Nephron progenitor cell (in vitro differentiated cells): ENCODE measurements at regions not wholly inside any gene's neighbourhood (a gene's known extent, or its start where the extent isn't known, plus 50 kb on each side); places are given as distances from the start of the nearest gene placed in this dataset.
"Not testable (repeated sequence)": the region's sequence is repeated elsewhere in the genome, so short reads cannot be mapped to it uniquely, and the experiment has no call there.

Experiments
- DNase-seq: peaks from one replicate; pipeline ENCODE4 v3.0.0; 2021
- H3K27ac Mint-ChIP-seq: 2 replicates; pipeline ENCODE4 v1.8.0; 2021; ENCODE audit warnings: mild to moderate bottlenecking, moderate library complexity, mixed read lengths
- H3K27me3 Mint-ChIP-seq: 2 replicates; pipeline ENCODE4 v1.8.0; 2021; ENCODE audit warnings: mild to moderate bottlenecking, low read depth, mixed read lengths; ENCODE audit not compliant: poor library complexity
- H3K36me3 Mint-ChIP-seq: 2 replicates; pipeline ENCODE4 v1.8.0; 2021; ENCODE audit warnings: low read depth, mixed read lengths
- H3K4me1 Mint-ChIP-seq: 2 replicates; pipeline ENCODE4 v1.8.0; 2021; ENCODE audit warnings: mixed read lengths
- H3K4me3 Mint-ChIP-seq: 2 replicates; pipeline ENCODE4 v1.8.0; 2021; ENCODE audit warnings: mild to moderate bottlenecking, moderate library complexity, mixed read lengths
- H3K9me3 Mint-ChIP-seq: 2 replicates; pipeline ENCODE4 v1.8.0; 2021; ENCODE audit warnings: mild to moderate bottlenecking, moderate library complexity, mixed read lengths
- CTCF ChIP-seq: fragments of 200-600 bp; sonication (generic); IDR thresholded peaks from 2 replicates; pipeline ENCODE4 v1.5.0; 2021; ENCODE audit warnings: antibody characterized with exemption

- H3K4me1 Mint-ChIP-seq = peaks cover 5% of the 10 kb centered on the region
- TF ChIP-seq CTCF = no peak
- no peak overlapping the region for H3K4me3 Mint-ChIP-seq
- H3K27ac Mint-ChIP-seq = peak overlapping the region; percentile 45
- H3K36me3 Mint-ChIP-seq = peaks cover 22% of the 10 kb centered on the region
- H3K9me3 Mint-ChIP-seq = peaks cover 91% of the 10 kb centered on the region
- DNase-seq = no peak
- H3K27me3 Mint-ChIP-seq = no peaks in the 10 kb centered on the region
These were observed 264.9 kb upstream of the ZC4H2 start for GRCh38 chrX:65241059-65241721.

GRCh38 chrX:65203545-65203944, 227.3 kb upstream of the ZC4H2 start:
- peaks cover 18% of the 10 kb centered on the region for H3K36me3 Mint-ChIP-seq
- peaks cover 65% of the 10 kb centered on the region for H3K9me3 Mint-ChIP-seq
- peaks cover 4% of the 10 kb centered on the region for H3K4me1 Mint-ChIP-seq
- no peak overlapping the region for H3K4me3 Mint-ChIP-seq
- no peaks in the 10 kb centered on the region for H3K27me3 Mint-ChIP-seq
- TF ChIP-seq CTCF = no peak
- DNase-seq = no peak
- no peak overlapping the region for H3K27ac Mint-ChIP-seq

- no peak for TF ChIP-seq CTCF
- peak overlapping the region; percentile 77 for H3K4me3 Mint-ChIP-seq
- DNase-seq = peak; percentile 53
- H3K27ac Mint-ChIP-seq = no peak overlapping the region
- peaks cover 34% of the 10 kb centered on the region for H3K4me1 Mint-ChIP-seq
- H3K9me3 Mint-ChIP-seq = peaks cover 75% of the 10 kb centered on the region
- no peaks in the 10 kb centered on the region for H3K27me3 Mint-ChIP-seq
- H3K36me3 Mint-ChIP-seq = peaks cover 12% of the 10 kb centered on the region
These were observed 220.6 kb upstream of the ZC4H2 start for GRCh38 chrX:65196758-65197360.

GRCh38 chrX:65195621-65196020, 219.4 kb upstream of the ZC4H2 start:
- Mint-ChIP-seq H3K27me3 (no peaks in the 10 kb centered on the region), H3K27ac (peak overlapping the region; percentile 47), H3K4me1 (peaks cover 34% of the 10 kb centered on the region), H3K4me3 (no peak overlapping the region), H3K36me3 (peaks cover under 1% of the 10 kb centered on the region), H3K9me3 (peaks cover 64% of the 10 kb centered on the region)
- no peak for DNase-seq
- TF ChIP-seq CTCF = no peak

GRCh38 chrX:65194547-65194946, 218.3 kb upstream of the ZC4H2 start:
- H3K36me3 Mint-ChIP-seq = no peaks in the 10 kb centered on the region
- H3K27ac Mint-ChIP-seq = no peak overlapping the region
- H3K4me3 Mint-ChIP-seq = no peak overlapping the region
- no peak for DNase-seq
- H3K4me1 Mint-ChIP-seq = peaks cover 34% of the 10 kb centered on the region
- peaks cover 55% of the 10 kb centered on the region for H3K9me3 Mint-ChIP-seq
- no peak for TF ChIP-seq CTCF
- H3K27me3 Mint-ChIP-seq = no peaks in the 10 kb centered on the region

- H3K4me1 Mint-ChIP-seq, H3K27me3 Mint-ChIP-seq, DNase-seq, H3K27ac Mint-ChIP-seq, H3K4me3 Mint-ChIP-seq: not testable (repeated sequence)
- Mint-ChIP-seq H3K36me3 (peaks cover 36% of the 10 kb centered on the region), H3K9me3 (peaks cover 99% of the 10 kb centered on the region)
These were observed 187.1 kb upstream of the ZC4H2 start for GRCh38 chrX:65163325-65163724.
